GM12878 (cell line): ENCODE measurements at regions not wholly inside any gene's neighbourhood (a gene's known extent, or its start where the extent isn't known, plus 50 kb on each side); places are given as distances from the start of the nearest gene placed in this dataset.

ENCODE experiments used
- ATAC-seq: fragments of 200-7000 bp; cut with Tn5 transposase; 3 replicates; pipeline ENCODE4 v1.9.1; 2020; ENCODE audit warnings: mild to moderate bottlenecking, moderate library complexity
- BruUV-seq: library from RNA; stranded (reverse); fragments of 400-500 nt; replicated peaks from 2 replicates; lab custom pipeline; 2021; lab: Mats Ljungman, UMichigan
- CTCF ChIA-PET: fragments of 300-600 bp; sonication (Branson Sonifier 250); formaldehyde crosslinking; extraction: SDS; loops from one replicate; lab custom pipeline; 2021; ENCODE audit warnings: inconsistent platforms; lab: Yijun Ruan, JAX
- POLR2A ChIA-PET: fragments of 350-600 bp; formaldehyde crosslinking; extraction: SDS; loops from one replicate; lab custom pipeline; 2021; ENCODE audit warnings: inconsistent platforms; lab: Charles Lee
- RAD21 ChIA-PET: fragments of 300-600 bp; sonication (Branson Sonifier 250); formaldehyde crosslinking; loops from one replicate; lab custom pipeline; 2023; ENCODE audit warnings: antibody characterized with exemption; ENCODE audit not compliant: unreplicated experiment; lab: Charles Lee
- SMC1A ChIA-PET: fragments of 300-600 bp; sonication (Branson Sonifier 250); formaldehyde crosslinking; loops from one replicate; lab custom pipeline; 2023; ENCODE audit not compliant: unreplicated experiment, uncharacterized antibody; lab: Charles Lee
- DNase-seq: peaks from one replicate; pipeline ENCODE4 v3.0.0-alpha.2; 2011; ENCODE audit warnings: low read depth, low spot score
- FAIRE-seq: peaks from 3 replicates; lab custom pipeline; 2011; peaks lifted over from hg19 to GRCh38; lab: Jason Lieb, UNC
- H2AFZ ChIP-seq: 2 replicates; pipeline ENCODE4 v1.6.0; 2011; ENCODE audit warnings: low read depth, low read length, control low read depth; ENCODE audit not compliant: control insufficient read depth
- H3K27ac ChIP-seq: 2 replicates; pipeline ENCODE4 v1.5.1; 2011; ENCODE audit warnings: control low read depth; ENCODE audit not compliant: control insufficient read depth, insufficient read depth
- H3K27me3 ChIP-seq, 2 experiments: replicated peaks in 1 of 2; 2 replicates each; pipeline versions ENCODE4 v1.6.0 to v1.6.1; 2011; ENCODE audit warnings: low read length in 1 of 2; ENCODE audit not compliant: control insufficient read depth in 2 of 2, insufficient read depth in 2 of 2
- H3K36me3 ChIP-seq, 2 experiments: 2 replicates each; pipeline ENCODE4 v1.5.1; 2011; ENCODE audit warnings: low read length in 1 of 2; ENCODE audit not compliant: control insufficient read depth in 2 of 2, insufficient read depth in 2 of 2
- H3K4me1 ChIP-seq: 2 replicates; pipeline ENCODE4 v1.6.1; 2011; ENCODE audit warnings: mild to moderate bottlenecking, low read length, moderate library complexity, mixed read lengths; ENCODE audit not compliant: control insufficient read depth, insufficient read depth
- H3K4me2 ChIP-seq: 2 replicates; pipeline ENCODE4 v1.6.0; 2011; ENCODE audit warnings: control low read depth; ENCODE audit not compliant: control insufficient read depth, insufficient read depth
- H3K4me3 ChIP-seq: fragments of 200-600 bp; sonication (generic); 2 replicates; pipeline ENCODE4 v1.5.1; 2016
- H3K79me2 ChIP-seq: 2 replicates; pipeline ENCODE4 v1.6.0; 2011; ENCODE audit warnings: low read length; ENCODE audit not compliant: control insufficient read depth, insufficient read depth
- H3K9ac ChIP-seq: 2 replicates; pipeline ENCODE4 v1.8.0; 2011; ENCODE audit warnings: low read length, control low read depth, mixed read lengths; ENCODE audit not compliant: control insufficient read depth, insufficient read depth
- H3K9me3 ChIP-seq: replicated peaks from 3 replicates; pipeline ENCODE4 v1.5.1; 2011; ENCODE audit warnings: mild to moderate bottlenecking, low read length; ENCODE audit not compliant: control insufficient read depth, insufficient read depth
- H4K20me1 ChIP-seq: 2 replicates; pipeline ENCODE4 v1.6.0; 2011; ENCODE audit not compliant: control insufficient read depth, insufficient read depth
- BCL11A ChIP-seq: IDR thresholded peaks from 2 replicates; pipeline ENCODE4 v1.6.1; 2011; ENCODE audit warnings: low read depth, low read length
- IRF4 ChIP-seq: IDR thresholded peaks from 2 replicates; pipeline ENCODE4 v1.6.1; 2011; ENCODE audit warnings: low read depth, low read length
- RUNX3 ChIP-seq: IDR thresholded peaks from 2 replicates; pipeline ENCODE4 v1.6.1; 2012; ENCODE audit warnings: low read length, inconsistent platforms
- TARDBP ChIP-seq: IDR thresholded peaks from 2 replicates; pipeline ENCODE4 v1.6.1; 2016; ENCODE audit warnings: borderline replicate concordance
- ZBTB40 ChIP-seq: fragments of 450-650 bp; IDR thresholded peaks from 2 replicates; pipeline ENCODE4 v1.6.1; 2016; ENCODE audit warnings: mild to moderate bottlenecking, moderate library complexity, borderline replicate concordance
- WGBS: methylation state at CpG from one replicate; pipeline ENCODE4 v1.1.6; 2016; ENCODE audit warnings: low lambda C conversion rate; ENCODE audit not compliant: insufficient replicate concordance, insufficient coverage; ENCODE audit errors: missing lambda C conversion rate; 5-methylcytosine and 5-hydroxymethylcytosine counted together
- in situ Hi-C: fragments of 300-500 bp; cut with MboI; formaldehyde crosslinking; loops from 9 replicates; pipeline ENCODE4 v1.14.3; 2018; ENCODE audit warnings: mixed read lengths
- intact Hi-C: fragments of 100-400 bp; cut with micrococcal nuclease; formaldehyde crosslinking; loops from one replicate; pipeline ENCODE4 v1.14.2; 2022; ENCODE audit not compliant: unreplicated experiment

- 31% methylated on average over 10 of the region's 10 CpGs for WGBS
- BruUV-seq: no TSS peak
Measured at GRCh38 chr14:101004954-101005353, 101.4 kb upstream of the RTL1 start.

More at GRCh38 chr14:101004954-101005353, 101.4 kb upstream of the RTL1 start:
- H3K9me3 ChIP-seq: no peaks in the 10 kb centered on the region; the same call in 2 of the 3 replicates
- no peak for DNase-seq
- ChIA-PET CTCF (no interaction called here), RAD21 (no interaction called here), SMC1A (no interaction called here), POLR2A (no interaction called here)
- ATAC-seq: peak; percentile 74
- H3K4me2 ChIP-seq: peak overlapping the region; percentile 22; the same call in 1 of the 2 replicates
- no peak overlapping the region for H2AFZ ChIP-seq
- H3K27me3 ChIP-seq: no peaks in the 10 kb centered on the region; a peak in 1 of 4 replicates
- no peak overlapping the region for H3K4me3 ChIP-seq
- FAIRE-seq: no peak
- no peak overlapping the region for H3K9ac ChIP-seq
- in situ Hi-C loops: no loop called here
- no peaks in the 10 kb centered on the region for H4K20me1 ChIP-seq
- H3K27ac ChIP-seq: no peak overlapping the region
- TF ChIP-seq IRF4 (no peak), BCL11A (no peak), RUNX3 (0 out of 2 replicates have a peak, but pooled peaks have one; percentile 7), TARDBP (no peak), ZBTB40 (no peak)
- 0 out of 2 replicates have a peak, but pooled peaks cover 4% of the 10 kb centered on the region for H3K4me1 ChIP-seq
- intact Hi-C loops: no loop called here
- H3K79me2 ChIP-seq: no peaks in the 10 kb centered on the region
- H3K36me3 ChIP-seq: no peaks in the 10 kb centered on the region
